ENCODE measurements at regions not wholly inside any gene's neighbourhood (a gene's known extent, or its start where the extent isn't known, plus 50 kb on each side); places are given as distances from the start of the nearest gene placed in this dataset.

- Histone ChIP-seq H3K4me3 (no peak overlapping the region), H3K36me3 (no peaks in the 10 kb centered on the region), H3K27me3 (no peaks in the 10 kb centered on the region), H3K9me3 (peaks cover 0 to 6% (median 0%) of the 10 kb centered on the region in 4 donors), H3K27ac (no peak overlapping the region), H3K4me1 (no peaks in the 10 kb centered on the region)
- 60 to 69% (median 64%) methylated on average over 14 of the region's 14 CpGs for WGBS, 5 donors
- no peak for DNase-seq
- intact Hi-C loops (cut with DNase I; ENCODE audit: low total_unique reads), result no loop called here
- TF ChIP-seq CTCF (IDR thresholded peaks at IDR 0.05) (no peak), POLR2AphosphoS5 (IDR thresholded peaks at IDR 0.05) (no peak), EP300 (IDR thresholded peaks at IDR 0.05) (no peak), POLR2A (IDR thresholded peaks at IDR 0.05) (no peak)
Measured at GRCh38 chr3:13145131-13145825, 72.0 kb upstream of the IQSEC1 start.

GRCh38 chr3:13144163-13145023 is 71.2 kb upstream of the IQSEC1 start:
- DNase-seq, result no peak
- WGBS, 5 donors, result 81 to 85% (median 83%) methylated on average over 24 to 25 of the region's 25 CpGs
- no peak for TF ChIP-seq CTCF (IDR thresholded peaks at IDR 0.05)

GRCh38 chr3:13143381-13144004 is 70.3 kb upstream of the IQSEC1 start:
- intact Hi-C loops (cut with DNase I; ENCODE audit: low total_unique reads), result no loop called here
- WGBS, 5 donors, result 76 to 89% (median 85%) methylated on average over 5 to 7 of the region's 7 CpGs
- Histone ChIP-seq H3K36me3 (no peaks in the 10 kb centered on the region), H3K4me3 (no peak overlapping the region), H3K4me1 (no peaks in the 10 kb centered on the region), H3K27ac (no peak overlapping the region), H3K27me3 (peaks cover 0 to 5% (median 0%) of the 10 kb centered on the region in 3 donors), H3K9me3 (peaks cover 0 to 6% (median 0%) of the 10 kb centered on the region in 4 donors)
- no peak for DNase-seq
- TF ChIP-seq EP300 (IDR thresholded peaks at IDR 0.05), result no peak
- TF ChIP-seq POLR2A (IDR thresholded peaks at IDR 0.05), result no peak
- no peak for TF ChIP-seq CTCF (IDR thresholded peaks at IDR 0.05)
- TF ChIP-seq POLR2AphosphoS5 (IDR thresholded peaks at IDR 0.05), result no peak

More at GRCh38 chr3:13144163-13145023, 71.2 kb upstream of the IQSEC1 start:
- intact Hi-C loops (cut with DNase I; ENCODE audit: low total_unique reads), result no loop called here
- Histone ChIP-seq H3K4me3 (no peak overlapping the region), H3K9me3 (peaks cover 0 to 6% (median 0%) of the 10 kb centered on the region in 4 donors), H3K27ac (no peak overlapping the region), H3K27me3 (no peaks in the 10 kb centered on the region), H3K36me3 (no peaks in the 10 kb centered on the region), H3K4me1 (no peaks in the 10 kb centered on the region)

- DNase-seq, result no peak
- 69 to 76% (median 74%) methylated on average over 9 of the region's 9 CpGs for WGBS, 5 donors
- Histone ChIP-seq H3K27ac (no peak overlapping the region), H3K4me3 (no peak overlapping the region), H3K9me3 (peaks cover 0 to 6% (median 0%) of the 10 kb centered on the region in 4 donors), H3K27me3 (peaks cover 0 to 11% (median 0%) of the 10 kb centered on the region in 3 donors), H3K36me3 (no peaks in the 10 kb centered on the region), H3K4me1 (no peaks in the 10 kb centered on the region)
- TF ChIP-seq CTCF (IDR thresholded peaks at IDR 0.05) (no peak), POLR2A (IDR thresholded peaks at IDR 0.05) (no peak), EP300 (IDR thresholded peaks at IDR 0.05) (no peak), POLR2AphosphoS5 (IDR thresholded peaks at IDR 0.05) (no peak)
- intact Hi-C loops (cut with DNase I; ENCODE audit: low total_unique reads), result no loop called here
Measured at GRCh38 chr3:13142552-13143380, 69.5 kb upstream of the IQSEC1 start.

Measured in stomach (tissue), 8 donors.